ENCODE measurements at regions not wholly inside any gene's neighbourhood (a gene's known extent, or its start where the extent isn't known, plus 50 kb on each side); places are given as distances from the start of the nearest gene placed in this dataset.
"Not testable (repeated sequence)": the region's sequence is repeated elsewhere in the genome, so short reads cannot be mapped to it uniquely, and the experiment has no call there.

DNA sequence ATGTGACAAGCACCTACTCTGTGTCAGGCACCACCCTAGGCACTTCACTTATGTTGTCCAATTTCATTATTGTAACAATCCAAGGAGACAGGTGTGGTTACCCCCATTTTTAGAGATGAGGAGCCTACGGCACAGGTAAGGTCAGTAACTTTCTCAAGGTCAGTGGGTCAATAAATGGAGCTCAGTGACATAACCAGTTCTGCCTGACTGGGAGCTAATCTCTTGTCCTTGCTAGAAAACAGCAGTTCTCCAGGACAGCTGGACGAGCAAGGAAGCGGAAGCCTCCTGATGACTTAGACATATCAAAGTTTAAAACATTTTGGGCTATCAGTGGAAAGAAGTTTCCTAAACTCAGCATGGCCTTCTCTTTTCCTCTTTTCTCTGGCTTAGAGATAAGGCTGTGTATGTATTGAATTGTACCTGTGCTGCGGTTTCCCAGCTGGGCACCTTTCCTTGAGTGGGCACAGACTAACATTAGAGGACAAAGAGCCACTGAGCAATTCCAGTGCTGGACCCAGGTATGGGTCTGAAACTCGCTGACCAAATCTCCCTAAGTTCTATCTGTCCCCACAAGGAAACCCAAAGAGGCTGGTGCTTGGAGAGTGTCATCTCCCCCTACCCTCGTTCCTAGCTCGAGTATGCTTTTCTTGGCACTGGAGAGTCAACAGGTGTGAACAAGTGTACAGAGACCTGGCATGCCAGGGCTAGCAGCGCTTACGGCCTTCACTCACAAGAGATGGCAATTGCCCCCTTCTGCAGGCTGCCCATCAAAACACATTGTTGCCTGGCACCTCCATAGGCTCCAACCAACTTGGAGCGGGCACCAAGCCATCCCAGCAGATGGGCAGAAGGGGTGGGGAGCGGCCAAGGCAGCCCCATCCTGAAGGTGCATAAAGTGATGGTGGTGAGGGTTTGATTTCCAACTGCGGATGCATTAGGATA is 456.1 kb upstream of the PROX1 start:
- no peak for DNase-seq (ENCODE audit: low read depth)

DNA sequence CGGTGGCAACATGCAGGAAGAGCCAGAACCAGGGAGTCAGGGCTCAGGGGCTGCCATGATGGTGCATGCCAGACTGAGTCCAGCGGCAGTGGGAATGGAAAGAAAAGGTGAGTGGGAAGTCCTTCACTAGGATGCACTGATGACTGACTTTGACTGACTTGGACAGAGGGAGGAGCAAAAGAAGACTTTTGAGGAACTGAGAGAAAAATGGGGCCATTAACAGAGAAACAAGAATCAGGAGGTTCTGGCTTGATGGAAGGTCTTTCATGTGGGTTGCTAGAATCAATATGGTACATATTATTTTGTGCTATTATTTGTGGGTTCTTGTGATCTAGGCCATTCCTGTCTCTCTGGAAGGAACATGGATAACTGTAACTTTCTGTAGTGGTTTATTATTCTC is 454.6 kb upstream of the PROX1 start:
- DNase-seq (ENCODE audit: low read depth): no peak

DNA sequence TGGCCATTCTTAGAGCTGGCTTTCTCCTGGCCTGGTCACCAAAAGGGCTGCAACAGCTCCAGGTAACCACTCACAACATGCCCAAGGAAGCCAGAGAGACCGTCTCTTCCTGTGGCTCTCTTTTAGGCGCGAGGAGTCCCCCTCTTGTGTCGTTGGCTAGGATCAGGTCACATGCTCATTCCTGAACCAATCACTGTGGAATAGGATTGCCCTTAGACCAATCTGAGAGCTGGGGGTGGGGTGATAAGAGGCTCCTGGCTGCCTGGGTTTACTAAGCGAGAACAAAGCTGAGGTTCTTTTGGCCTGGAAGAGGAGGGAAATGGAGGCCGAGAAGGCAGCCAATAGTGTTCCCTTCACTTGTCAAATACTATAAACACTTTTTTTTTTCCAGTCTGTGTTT is 452.1 kb upstream of the PROX1 start:
- no peak for DNase-seq (ENCODE audit: low read depth)

DNA sequence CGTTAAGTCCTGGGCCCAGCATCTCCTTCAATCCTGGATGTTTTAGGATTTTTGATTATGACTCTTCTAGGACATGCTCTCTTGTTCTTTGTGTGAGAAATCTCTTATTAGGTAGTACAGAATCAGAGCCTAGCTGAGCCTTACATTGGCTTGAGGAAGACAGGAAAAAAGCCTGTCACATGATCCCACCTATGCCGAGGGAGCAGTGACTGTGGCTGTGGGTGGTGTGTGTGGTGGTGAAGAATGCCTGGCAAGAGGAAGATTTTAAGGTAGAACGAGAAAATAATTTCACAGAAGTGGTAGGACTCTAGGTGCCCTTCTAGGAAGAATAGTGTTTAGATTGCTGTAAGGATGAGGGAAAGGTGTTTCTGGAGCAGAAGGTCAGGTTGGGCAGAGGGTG is 449.5 kb upstream of the PROX1 start:
- DNase-seq (ENCODE audit: low read depth): no peak

DNA sequence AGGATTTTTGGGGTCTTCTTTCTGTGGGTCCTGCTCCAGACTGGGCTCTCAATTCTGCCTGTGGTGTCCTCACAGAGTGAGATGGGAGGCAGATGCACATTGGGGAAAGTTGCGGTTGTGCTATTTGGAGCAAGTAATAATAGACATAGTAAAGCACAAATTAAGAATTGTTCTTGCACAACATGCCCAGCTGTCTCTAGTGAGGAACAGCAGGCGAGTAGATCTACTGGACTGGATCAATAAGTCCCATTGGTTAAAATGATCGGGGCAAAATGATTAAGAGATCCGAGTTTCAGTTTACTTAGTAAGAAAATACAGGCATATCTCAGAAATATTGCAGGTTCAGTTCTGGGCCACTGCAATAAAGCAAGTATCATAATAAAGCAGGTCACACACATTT is 448.3 kb upstream of the PROX1 start:
- no peak for DNase-seq (ENCODE audit: low read depth)

DNA sequence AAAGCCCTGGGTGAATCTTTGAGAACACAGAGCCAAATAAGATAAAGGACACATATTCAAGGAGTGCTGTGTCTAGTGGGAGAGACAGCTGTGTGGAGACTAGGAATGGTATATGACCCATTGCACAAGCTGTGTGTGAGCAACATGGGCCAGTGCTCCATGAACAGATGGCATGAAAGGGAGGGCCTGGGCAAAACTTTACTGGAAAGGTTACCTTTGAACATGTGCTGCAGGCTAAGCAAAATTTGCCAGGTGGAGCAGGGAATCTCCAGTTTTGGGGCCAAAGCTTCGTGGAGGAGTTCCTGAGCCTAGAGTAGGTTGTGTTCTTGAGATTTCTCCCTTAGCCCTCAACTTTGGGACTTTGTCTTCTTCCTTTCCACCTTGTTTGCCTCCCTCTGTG is 446.1 kb upstream of the PROX1 start:
- no peak for DNase-seq (ENCODE audit: low read depth)

DNA sequence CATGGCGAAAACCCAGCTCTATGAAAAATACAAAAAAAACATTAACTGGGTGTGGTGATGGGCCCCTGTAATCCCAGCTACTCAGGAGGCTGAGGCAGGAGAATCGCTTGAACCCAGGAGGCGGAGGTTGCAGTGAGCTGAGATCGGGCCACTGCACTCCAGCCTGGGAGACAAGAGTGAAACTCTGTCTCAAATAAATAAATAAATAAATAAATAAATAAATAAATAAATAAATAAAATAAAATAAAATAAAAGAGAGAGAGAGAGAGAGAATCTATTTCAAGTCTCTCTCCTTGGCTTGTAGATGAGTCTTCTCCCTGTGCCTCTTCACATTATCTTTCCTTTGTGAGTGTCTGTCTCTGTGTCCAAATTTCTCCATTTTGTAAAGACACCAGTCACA is 442.6 kb upstream of the PROX1 start:
- DNase-seq (ENCODE audit: low read depth): not testable (repeated sequence)

DNA sequence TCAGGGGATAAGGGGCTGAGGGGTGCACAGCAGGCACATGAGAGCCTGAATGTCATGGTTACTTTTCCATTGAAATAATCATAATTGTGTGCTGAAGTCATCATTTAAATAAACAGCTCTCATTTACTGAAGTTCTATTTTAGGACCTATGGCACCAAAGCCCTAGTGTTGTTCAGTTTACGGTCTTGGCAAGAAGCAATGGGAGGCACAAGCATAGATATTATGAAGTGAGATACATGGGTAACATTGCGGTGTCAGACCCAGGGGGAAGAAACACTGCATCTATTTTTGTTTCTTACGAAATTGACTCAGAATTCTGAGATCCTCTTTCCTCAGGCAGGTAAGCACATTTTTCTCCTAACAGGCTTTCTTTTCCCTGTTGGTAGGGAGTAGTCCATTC is 437.8 kb upstream of the PROX1 start:
- no peak for DNase-seq (ENCODE audit: low read depth)

DNA sequence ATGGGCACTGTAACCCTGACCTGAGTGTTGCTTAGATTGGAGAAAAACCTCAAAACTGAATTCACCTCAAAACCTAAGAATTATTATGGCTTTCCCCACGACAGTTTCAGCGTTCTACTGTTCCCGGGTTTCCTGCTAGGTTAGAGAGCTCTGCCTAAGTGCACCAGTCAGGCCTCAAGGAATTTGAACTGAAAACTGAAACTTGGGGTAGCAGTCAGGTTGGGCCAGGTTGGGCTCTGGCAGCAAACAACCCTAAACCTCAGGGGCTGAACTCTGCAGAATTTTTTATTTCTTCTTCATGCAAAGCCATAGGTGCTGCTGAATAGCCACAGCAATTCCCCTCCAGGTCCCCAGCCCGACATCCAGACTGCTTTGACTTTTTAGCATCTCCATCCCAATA is 437.0 kb upstream of the PROX1 start:
- DNase-seq (ENCODE audit: low read depth): no peak

DNA sequence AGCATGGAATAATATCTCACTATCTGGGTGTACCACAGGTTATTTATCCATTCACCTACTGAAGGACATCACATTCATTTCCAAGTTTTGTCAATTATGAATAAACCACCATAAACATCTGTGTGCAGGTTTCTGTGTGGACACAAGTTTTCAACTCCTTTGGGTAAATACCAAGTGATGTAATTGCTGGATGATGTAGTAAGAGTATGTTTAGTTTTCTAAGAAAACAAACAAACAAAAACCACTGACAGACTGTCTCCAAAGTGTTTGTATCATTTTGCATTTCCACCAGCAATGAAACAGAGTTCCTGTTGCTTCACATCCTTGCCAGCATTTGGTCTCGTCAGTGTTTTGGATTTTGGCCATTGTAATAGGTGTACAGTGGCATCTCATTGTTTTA is 435.7 kb upstream of the PROX1 start:
- no peak for DNase-seq (ENCODE audit: low read depth)

DNA sequence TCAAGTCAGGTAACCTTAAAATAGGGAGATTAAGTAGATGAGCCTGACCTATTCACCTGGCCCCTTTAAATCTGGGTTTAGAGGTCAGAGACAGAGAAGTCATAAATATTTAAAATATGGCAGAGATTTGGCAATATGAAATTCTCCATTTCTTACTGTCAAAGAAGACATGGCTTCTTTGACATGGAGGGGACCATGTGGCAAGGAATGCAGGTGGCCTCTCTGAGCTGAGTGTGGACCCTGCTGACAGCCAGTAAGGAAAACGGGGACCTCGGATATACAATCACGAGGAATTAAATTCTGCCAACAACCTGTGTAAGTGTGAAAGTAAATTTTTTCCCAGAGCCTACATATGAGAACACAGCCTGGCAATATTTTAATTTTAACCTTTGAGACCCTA is 427.5 kb upstream of the PROX1 start:
- DNase-seq (ENCODE audit: low read depth): no peak

DNA sequence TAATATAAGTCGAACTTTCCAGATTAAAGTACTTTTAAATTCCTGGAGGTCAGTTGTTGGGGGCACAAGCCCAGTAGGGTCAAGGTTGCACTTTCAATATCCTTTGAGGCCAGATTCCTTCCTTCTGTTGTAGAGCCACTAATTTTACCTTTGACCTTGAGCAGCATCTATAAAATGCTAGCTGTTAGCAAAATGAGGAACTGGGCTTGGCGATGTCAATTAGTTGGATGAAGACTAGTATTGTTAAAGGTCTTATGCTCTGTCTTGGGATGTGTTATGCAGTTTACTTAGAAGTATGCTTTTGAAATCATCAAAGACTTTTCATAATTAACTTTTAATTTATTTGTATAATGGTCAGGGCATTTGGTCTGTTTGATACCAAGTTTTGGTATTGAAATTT is 425.9 kb upstream of the PROX1 start:
- no peak for DNase-seq (ENCODE audit: low read depth)

DNA sequence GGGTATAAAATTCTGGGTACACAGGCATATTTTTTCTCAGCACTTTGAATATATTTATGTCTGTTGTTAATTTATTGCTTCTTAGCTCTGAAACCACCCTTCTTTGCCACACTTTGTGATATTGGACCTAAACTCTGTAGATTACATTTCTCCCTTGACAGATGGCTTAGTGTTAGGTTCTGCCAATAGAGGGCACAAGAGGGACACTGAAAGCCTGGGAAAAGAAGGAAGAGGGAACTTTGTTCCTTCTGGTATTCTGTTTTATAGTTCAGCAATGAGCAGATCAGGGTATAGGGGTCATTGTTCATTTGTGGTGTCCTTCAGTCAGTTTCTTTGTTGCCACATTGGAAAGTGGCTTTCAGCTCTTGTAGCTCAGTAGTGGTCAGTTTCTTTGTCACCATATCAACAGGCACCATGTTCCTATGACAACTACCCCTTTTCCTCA is 423.5 kb upstream of the PROX1 start:
- DNase-seq (ENCODE audit: low read depth): peak; percentile 26

DNA sequence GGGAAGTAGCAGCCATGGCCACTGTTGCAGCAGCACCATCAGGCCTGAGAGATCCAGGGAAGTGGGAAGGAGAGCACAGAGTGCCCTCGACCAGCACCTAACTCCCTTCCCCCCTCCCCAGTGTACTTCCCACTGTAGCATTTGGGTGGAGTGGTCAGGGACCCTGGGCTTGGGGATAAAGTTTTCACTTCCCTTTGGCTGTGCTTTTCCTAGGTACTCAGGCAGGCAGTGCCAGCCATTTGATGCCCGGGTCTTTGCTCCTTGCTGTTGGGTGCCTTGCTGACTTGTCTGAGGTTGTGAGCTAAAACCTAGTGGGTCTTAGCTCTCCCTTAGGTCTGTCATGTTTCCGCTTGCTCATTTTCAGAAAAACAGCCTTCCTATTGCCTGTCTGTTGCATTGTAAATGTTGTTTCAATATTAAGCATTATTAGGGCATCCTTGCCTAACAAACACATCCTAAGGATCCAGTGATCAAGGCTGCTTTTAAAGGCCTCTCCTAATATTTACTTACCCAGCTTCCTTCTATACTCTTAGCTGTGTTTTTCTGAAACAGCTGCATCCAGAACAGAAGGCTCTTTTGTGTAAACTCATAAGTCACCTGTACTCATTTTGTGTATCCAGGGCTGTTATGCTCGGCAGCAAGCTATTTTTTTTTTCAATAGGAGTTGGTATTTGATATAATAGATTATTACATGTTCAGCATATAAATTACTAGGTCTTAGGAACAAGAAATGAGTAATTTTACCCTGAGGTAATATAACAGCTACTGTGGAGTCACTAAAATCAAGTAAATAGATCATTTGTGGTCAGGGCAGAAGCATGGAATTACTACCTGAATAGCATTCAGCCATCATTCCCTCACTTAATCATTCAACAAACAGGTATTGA is 418.6 kb upstream of the PROX1 start:
- no peak for DNase-seq (ENCODE audit: low read depth)

DNA sequence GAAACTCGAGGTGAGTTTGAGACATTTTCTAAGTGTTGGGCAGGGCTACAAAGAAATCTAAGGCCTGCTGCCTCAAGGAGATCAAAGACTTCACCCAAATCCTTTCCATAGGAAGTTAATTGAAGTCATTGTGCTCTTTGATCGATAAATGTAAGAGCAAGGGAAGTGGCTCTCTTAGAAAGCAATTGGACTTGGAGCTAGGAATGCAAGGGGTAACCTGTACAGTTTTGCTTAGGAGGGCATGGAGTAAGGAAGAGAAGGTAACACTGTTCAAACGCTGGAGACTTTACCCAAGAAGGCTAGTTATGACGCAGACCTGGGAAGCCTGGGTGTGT is 418.0 kb upstream of the PROX1 start:
- DNase-seq (ENCODE audit: low read depth): no peak

DNA sequence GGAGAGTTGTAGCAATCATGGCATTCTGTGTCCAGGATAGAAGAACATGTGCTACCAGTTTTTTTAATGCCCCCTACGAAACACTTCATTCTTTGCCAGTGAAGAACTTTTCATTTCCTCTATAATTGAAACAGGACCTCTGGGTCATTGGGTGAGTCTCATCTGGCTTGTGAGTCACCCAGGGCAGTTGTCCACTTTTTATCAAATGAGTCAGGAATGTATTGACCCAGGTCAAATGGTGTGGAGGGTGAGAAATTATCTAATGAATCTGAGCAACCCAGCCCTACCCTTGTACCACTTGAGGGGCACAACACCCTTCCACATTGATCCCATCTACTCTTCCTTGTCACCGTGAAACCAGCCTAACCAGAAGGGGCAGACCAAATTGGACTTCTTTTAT is 417.3 kb upstream of the PROX1 start:
- DNase-seq (ENCODE audit: low read depth): peak; percentile 30

DNA sequence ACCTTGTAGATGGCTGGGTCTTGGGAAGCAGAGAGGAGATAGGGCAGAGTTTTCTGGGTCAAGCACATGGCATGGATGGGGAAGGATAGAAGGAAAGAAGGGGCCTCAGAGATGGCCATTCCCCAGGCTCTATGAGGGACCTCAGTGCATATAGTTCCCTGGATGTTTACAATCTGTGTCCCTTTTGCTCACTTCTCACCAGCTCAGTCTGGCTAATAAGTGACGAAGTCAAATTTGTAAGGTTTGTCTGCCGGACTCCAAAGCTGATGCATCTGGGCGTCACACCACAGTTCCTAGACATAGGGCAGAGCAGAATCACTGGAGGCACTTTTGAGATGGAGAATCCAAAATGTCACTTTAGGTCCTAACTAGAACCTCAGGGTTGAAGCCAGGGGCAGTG is 416.4 kb upstream of the PROX1 start:
- no peak for DNase-seq (ENCODE audit: low read depth)

DNA sequence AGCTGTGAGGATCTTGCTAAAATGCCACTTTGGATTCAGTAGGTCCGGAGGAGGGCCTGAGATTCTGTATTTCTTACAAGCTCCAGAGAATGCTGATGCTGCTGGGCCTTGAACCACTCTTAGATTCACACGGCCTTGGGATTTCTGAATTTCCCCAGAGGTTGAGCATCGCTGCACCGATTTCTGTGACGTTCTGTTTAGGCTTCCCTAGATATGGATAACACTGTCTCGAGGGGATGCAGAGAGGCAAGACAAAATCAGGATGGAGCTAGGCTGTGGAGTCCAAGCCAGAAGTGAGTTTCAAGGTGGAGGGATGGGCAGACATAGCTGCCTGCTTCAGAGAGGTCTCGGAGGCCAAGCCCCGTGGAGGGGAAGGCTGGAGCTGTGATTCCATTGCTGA is 415.9 kb upstream of the PROX1 start:
- DNase-seq (ENCODE audit: low read depth): no peak

DNA sequence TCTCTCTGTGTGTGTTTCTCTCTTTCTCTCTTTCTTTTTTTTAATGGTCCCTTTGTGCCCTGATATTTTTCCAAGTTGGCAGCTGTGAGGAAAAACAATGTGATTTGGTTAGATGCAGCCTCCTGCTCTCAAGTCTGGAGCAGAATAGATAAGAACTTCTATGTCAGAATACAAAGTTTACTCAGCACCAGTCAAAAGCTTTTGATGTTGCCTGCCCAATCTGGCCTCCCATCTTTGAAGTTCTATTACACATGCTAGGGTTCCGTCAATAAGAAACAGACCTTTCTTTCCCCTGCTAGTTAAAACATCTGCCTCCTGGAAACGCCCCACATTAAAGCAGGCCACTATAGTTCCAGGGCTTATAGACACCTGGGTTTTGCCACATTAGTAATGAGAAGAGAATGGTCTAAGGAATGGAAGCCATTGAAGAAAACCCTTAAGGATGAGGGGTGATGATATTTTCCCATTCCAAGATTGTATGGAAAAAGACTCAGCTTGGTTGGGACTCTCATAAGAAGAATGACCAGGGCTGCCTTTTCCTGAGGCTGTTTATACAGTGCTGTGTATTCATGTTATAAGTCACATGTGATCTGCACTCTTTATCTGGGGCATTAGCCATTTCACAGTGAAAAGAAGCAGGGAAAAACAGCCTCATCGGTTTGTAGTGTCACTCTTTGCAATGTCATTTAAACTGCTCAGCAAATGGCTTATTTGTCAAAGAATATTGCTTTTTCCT is 414.7 kb upstream of the PROX1 start:
- no peak for DNase-seq (ENCODE audit: low read depth)

DNA sequence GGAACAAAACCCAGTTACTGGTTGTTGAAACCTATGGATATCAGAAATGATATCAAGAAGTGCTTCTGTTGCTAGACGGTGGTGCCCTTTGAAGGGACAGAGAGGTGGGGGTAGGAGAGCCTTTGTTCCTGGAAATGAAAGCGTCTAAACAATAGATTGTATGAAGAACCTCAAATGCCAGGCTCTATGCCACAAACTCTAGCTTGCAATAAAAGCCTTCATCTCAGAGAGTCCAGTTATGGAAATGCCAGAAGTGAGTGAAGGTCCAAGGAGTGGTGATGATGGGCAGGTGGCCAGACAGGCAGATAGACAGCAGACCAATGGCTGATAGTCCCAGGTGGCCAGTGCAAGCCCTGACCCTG is 414.1 kb upstream of the PROX1 start:
- DNase-seq (ENCODE audit: low read depth): no peak

DNA sequence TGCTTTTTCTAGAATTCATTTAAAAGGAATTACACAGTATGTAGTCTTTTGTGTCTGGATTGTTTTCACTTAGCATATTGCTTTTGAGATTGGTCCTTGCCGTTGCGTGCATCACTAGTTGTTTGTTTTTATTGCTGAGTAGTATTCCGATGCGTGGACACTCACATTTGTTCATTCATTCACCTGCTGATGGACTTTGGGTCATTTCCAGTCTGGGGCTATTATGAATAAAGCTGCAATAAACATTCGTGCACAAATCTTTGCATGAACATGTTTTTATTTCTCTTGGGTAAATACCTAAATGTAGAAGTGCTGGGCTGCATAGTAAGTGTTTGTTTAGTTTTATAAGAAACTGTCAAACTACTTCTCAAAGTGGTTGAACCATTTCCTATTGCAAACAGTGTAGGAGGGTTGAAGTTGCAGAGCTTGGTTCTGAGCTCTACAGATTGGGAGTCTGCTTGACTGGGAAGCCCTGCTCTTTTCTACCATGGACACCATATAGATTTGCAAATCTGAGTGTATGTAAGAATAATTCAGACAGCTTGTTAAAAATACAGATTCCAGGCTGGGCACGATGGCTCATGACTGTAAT is 404.7 kb upstream of the PROX1 start:
- no peak for DNase-seq (ENCODE audit: low read depth)

DNA sequence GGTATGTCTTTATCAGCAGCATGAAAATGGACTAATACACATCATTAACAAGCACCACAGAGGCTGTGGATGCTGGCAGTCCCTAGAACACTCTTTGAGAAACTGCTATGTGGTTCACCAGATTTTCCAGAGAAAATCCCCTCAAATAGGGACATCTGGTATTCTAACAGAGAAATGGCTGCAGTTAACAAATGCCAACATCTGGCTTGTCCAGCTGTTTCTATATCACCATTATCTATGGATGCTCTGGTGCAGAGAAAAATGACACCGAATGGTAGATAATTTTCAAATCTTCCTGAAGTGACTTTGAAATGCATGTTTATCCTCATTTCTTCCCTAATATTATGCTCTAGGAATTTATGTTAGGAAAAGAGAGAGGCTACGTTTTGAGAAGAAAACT is 403.5 kb upstream of the PROX1 start:
- no peak for DNase-seq (ENCODE audit: low read depth)
